PFSK-1 (cell line): ENCODE measurements at regions not wholly inside any gene's neighbourhood (a gene's known extent, or its start where the extent isn't known, plus 50 kb on each side); places are given as distances from the start of the nearest gene placed in this dataset.

Source experiments
- FOXP2 ChIP-seq: optimal IDR thresholded peaks from 2 replicates; pipeline ENCODE3; 2011; ENCODE audit warnings: borderline replicate concordance, control low read depth, inconsistent platforms; ENCODE audit not compliant: insufficient read depth; ENCODE audit errors: extremely low read length, extremely low read depth
- POLR2AphosphoS5 ChIP-seq: IDR thresholded peaks from 2 replicates; pipeline ENCODE4 v1.6.1; 2012; ENCODE audit warnings: low read depth, mild to moderate bottlenecking, control low read depth, low read length, moderate library complexity
- REST ChIP-seq, 2 experiments: IDR thresholded peaks; 2 replicates each; pipeline versions ENCODE4 v1.6.1 to v1.8.0; 2011 to 2012; ENCODE audit warnings: low read depth in 2 of 2, low read length in 2 of 2, control low read depth in 1 of 2, inconsistent platforms in 1 of 2, mild to moderate bottlenecking in 1 of 2, moderate library complexity in 1 of 2; ENCODE audit not compliant: insufficient read depth in 1 of 2
- SIN3A ChIP-seq: IDR thresholded peaks from 2 replicates; pipeline ENCODE4 v1.6.1; 2012; ENCODE audit warnings: mild to moderate bottlenecking, low read length, moderate library complexity, borderline replicate concordance; ENCODE audit not compliant: insufficient read depth
- TAF1 ChIP-seq: IDR thresholded peaks from 2 replicates; pipeline ENCODE4 v1.6.1; 2012; ENCODE audit warnings: low read length, control low read depth, borderline replicate concordance; ENCODE audit not compliant: insufficient read depth

- TF ChIP-seq REST (IDR thresholded peaks at IDR 0.05; ENCODE audit: insufficient read depth in 1 of 2, low read depth in 2 of 2, low read length in 2 of 2) (no peak), FOXP2 (no peak), POLR2AphosphoS5 (no peak), SIN3A (no peak), TAF1 (no peak)
These were observed 94.9 kb downstream of the ACTL7B start for GRCh38 chr9:108760841-108761240.

- no peak for TF ChIP-seq TAF1
- TF ChIP-seq POLR2AphosphoS5 = no peak
These were observed 96.0 kb downstream of the ACTL7B start for GRCh38 chr9:108759835-108760234.

GRCh38 chr9:108759399-108759798 lies 96.4 kb downstream of the ACTL7B start:
- TF ChIP-seq POLR2AphosphoS5 = no peak
- no peak for TF ChIP-seq TAF1
- no peak for TF ChIP-seq FOXP2
- no peak for TF ChIP-seq REST (IDR thresholded peaks at IDR 0.05; ENCODE audit: insufficient read depth in 1 of 2, low read depth in 2 of 2, low read length in 2 of 2)
- no peak for TF ChIP-seq SIN3A

GRCh38 chr9:108756746-108757490 lies 98.9 kb downstream of the ACTL7B start:
- TF ChIP-seq FOXP2 (no peak), POLR2AphosphoS5 (no peak), TAF1 (no peak), SIN3A (no peak), REST (IDR thresholded peaks at IDR 0.05; ENCODE audit: insufficient read depth in 1 of 2, low read depth in 2 of 2, low read length in 2 of 2) (no peak)

- TF ChIP-seq SIN3A (no peak), REST (IDR thresholded peaks at IDR 0.05; ENCODE audit: insufficient read depth in 1 of 2, low read depth in 2 of 2, low read length in 2 of 2) (no peak), FOXP2 (no peak), TAF1 (no peak), POLR2AphosphoS5 (no peak)
These were observed 99.8 kb downstream of the ACTL7B start for GRCh38 chr9:108755979-108756378.
